PC-3 (cell line): ENCODE measurements at regions not wholly inside any gene's neighbourhood (a gene's known extent, or its start where the extent isn't known, plus 50 kb on each side); places are given as distances from the start of the nearest gene placed in this dataset.

Experiments
- ATAC-seq: fragments of 200-7000 bp; cut with Tn5 transposase; 2 replicates; pipeline ENCODE4 v1.9.1; 2020; ENCODE audit warnings: mild to moderate bottlenecking, moderate library complexity
- BruUV-seq: library from RNA; stranded (reverse); fragments of 400-500 nt; replicated peaks from 2 replicates; lab custom pipeline; 2021; lab: Mats Ljungman, UMichigan
- CTCF ChIA-PET: fragments of 300-600 bp; sonication (Branson Sonifier 250); formaldehyde crosslinking; loops from one replicate; lab custom pipeline; 2022; ENCODE audit warnings: antibody characterized with exemption; lab: Charles Lee
- POLR2A ChIA-PET: fragments of 300-600 bp; sonication (Branson Sonifier 250); formaldehyde crosslinking; loops from one replicate; lab custom pipeline; 2022; ENCODE audit warnings: antibody characterized with exemption; ENCODE audit not compliant: unreplicated experiment; lab: Charles Lee
- DNase-seq: peaks from one replicate; pipeline ENCODE4 v3.0.0-alpha.2; 2015
- H2AFZ ChIP-seq: fragments of 300-600 bp; sonication (generic); 2 replicates; pipeline ENCODE4 v1.6.0; 2016; ENCODE audit warnings: antibody characterized with exemption, low read length
- H3F3A ChIP-seq: fragments of 300-600 bp; sonication (generic); one replicate; pipeline ENCODE4 v1.6.0; 2017; ENCODE audit warnings: antibody characterized with exemption, low read length, control low read depth, mild to moderate bottlenecking; ENCODE audit not compliant: unreplicated experiment
- H3K27ac ChIP-seq: fragments of 300-600 bp; sonication (generic); 2 replicates; pipeline ENCODE4 v1.5.1; 2016; ENCODE audit warnings: mild to moderate bottlenecking, low read length
- H3K27me3 ChIP-seq: fragments of 300-600 bp; sonication (generic); 2 replicates; pipeline ENCODE4 v1.6.1; 2016; ENCODE audit warnings: low read length, mixed read lengths
- H3K36me3 ChIP-seq: fragments of 300-600 bp; sonication (generic); 2 replicates; pipeline ENCODE4 v1.6.1; 2016; ENCODE audit warnings: low read depth, mixed run types, low read length, mixed read lengths
- H3K4me1 ChIP-seq: fragments of 300-600 bp; sonication (generic); 2 replicates; pipeline ENCODE4 v1.5.1; 2016; ENCODE audit warnings: low read length; ENCODE audit not compliant: insufficient read depth
- H3K4me2 ChIP-seq: fragments of 300-600 bp; sonication (generic); 2 replicates; pipeline ENCODE4 v1.6.0; 2016; ENCODE audit warnings: low read length
- H3K4me3 ChIP-seq: fragments of 300-600 bp; sonication (generic); 2 replicates; pipeline ENCODE4 v1.5.1; 2016; ENCODE audit warnings: mild to moderate bottlenecking, low read length, mixed read lengths
- H3K79me2 ChIP-seq: fragments of 300-600 bp; sonication (generic); 2 replicates; pipeline ENCODE4 v1.6.1; 2017; ENCODE audit warnings: low read length, mixed read lengths
- H3K9ac ChIP-seq: fragments of 300-600 bp; sonication (generic); 2 replicates; pipeline ENCODE4 v1.6.0; 2016; ENCODE audit warnings: mild to moderate bottlenecking, low read length
- H3K9me2 ChIP-seq: fragments of 300-600 bp; sonication (generic); replicated peaks from 2 replicates; pipeline ENCODE4 v1.6.1; 2016; ENCODE audit warnings: mixed run types, low read length, mixed read lengths
- H3K9me3 ChIP-seq: fragments of 300-600 bp; sonication (generic); 2 replicates; pipeline ENCODE4 v1.6.1; 2016; ENCODE audit warnings: low read length, mixed read lengths
- H4K20me1 ChIP-seq: fragments of 300-600 bp; sonication (generic); 2 replicates; pipeline ENCODE4 v1.6.1; 2016; ENCODE audit warnings: low read length, mixed read lengths
- CTCF ChIP-seq: fragments of 300-600 bp; sonication (generic); conservative IDR thresholded peaks from 2 replicates; pipeline ENCODE4 v1.5.1; 2017; ENCODE audit warnings: antibody characterized with exemption, low read depth, mild to moderate bottlenecking, low read length
- EZH2 ChIP-seq: fragments of 300-600 bp; sonication (generic); IDR thresholded peaks from one replicate; pipeline ENCODE4 v1.6.1; 2017; ENCODE audit warnings: antibody characterized with exemption, mild to moderate bottlenecking, low read length; ENCODE audit not compliant: unreplicated experiment
- EZH2phosphoT487 ChIP-seq: fragments of 300-600 bp; sonication (generic); IDR thresholded peaks from 2 replicates; pipeline ENCODE4 v1.6.1; 2018; ENCODE audit warnings: mild to moderate bottlenecking, antibody characterized with exemption, low read length, borderline replicate concordance
- intact Hi-C: fragments of 100-400 bp; cut with micrococcal nuclease; formaldehyde crosslinking; loops from 2 replicates; pipeline ENCODE4 v1.9.0; 2023

- ATAC-seq = peak; percentile 77
- no TSS peak for BruUV-seq
Observed at GRCh38 chr1:112251766-112252506, 144.1 kb upstream of the CTTNBP2NL start.

GRCh38 chr1:112253366-112253765, 142.6 kb upstream of the CTTNBP2NL start:
- Histone ChIP-seq H3F3A (no peaks in the 10 kb centered on the region), H3K9me2 (no peaks in the 10 kb centered on the region), H2AFZ (no peak overlapping the region), H3K9me3 (no peaks in the 10 kb centered on the region), H3K27ac (no peak overlapping the region), H4K20me1 (no peaks in the 10 kb centered on the region), H3K9ac (no peak overlapping the region), H3K4me3 (no peak overlapping the region), H3K36me3 (no peaks in the 10 kb centered on the region), H3K79me2 (no peaks in the 10 kb centered on the region), H3K27me3 (peaks cover 41% of the 10 kb centered on the region), H3K4me1 (peaks cover 15% of the 10 kb centered on the region), H3K4me2 (no peak overlapping the region)
- POLR2A ChIA-PET = no interaction called here
- no peak for TF ChIP-seq CTCF
- no peak for TF ChIP-seq EZH2
- TF ChIP-seq EZH2phosphoT487 = no peak
- CTCF ChIA-PET = no interaction called here
- no TSS peak for BruUV-seq
- intact Hi-C loops = no loop called here
- ATAC-seq = no peak
- DNase-seq = no peak

More at GRCh38 chr1:112251766-112252506, 144.1 kb upstream of the CTTNBP2NL start:
- H3K79me2 ChIP-seq = no peaks in the 10 kb centered on the region
- no peak overlapping the region for H3K9ac ChIP-seq
- DNase-seq = peak; percentile 77
- peaks cover 15% of the 10 kb centered on the region for H3K4me1 ChIP-seq
- H3K36me3 ChIP-seq = no peaks in the 10 kb centered on the region
- H3K4me2 ChIP-seq = peak overlapping the region; percentile 27; the same call in 1 of the 2 replicates
- CTCF ChIA-PET = no interaction called here
- H4K20me1 ChIP-seq = no peaks in the 10 kb centered on the region
- peaks cover 37% of the 10 kb centered on the region for H3K27me3 ChIP-seq
- H3F3A ChIP-seq = no peaks in the 10 kb centered on the region
- POLR2A ChIA-PET = no interaction called here
- H3K9me2 ChIP-seq = no peaks in the 10 kb centered on the region
- intact Hi-C loops = no loop called here
- H3K27ac ChIP-seq = no peak overlapping the region
- TF ChIP-seq EZH2 = no peak
- no peak for TF ChIP-seq EZH2phosphoT487
- no peaks in the 10 kb centered on the region for H3K9me3 ChIP-seq
- 0 out of 2 replicates have a peak overlapping the region, but pooled peaks have one; percentile 31 for H2AFZ ChIP-seq
- H3K4me3 ChIP-seq = no peak overlapping the region

- ChIA-PET POLR2A (no interaction called here), CTCF (no interaction called here)
- no peak overlapping the region for H3K9ac ChIP-seq
- no peaks in the 10 kb centered on the region for H3K9me2 ChIP-seq
- H3K9me3 ChIP-seq = no peaks in the 10 kb centered on the region
- no peaks in the 10 kb centered on the region for H3K36me3 ChIP-seq
- no peak for TF ChIP-seq CTCF
- no peak for TF ChIP-seq EZH2phosphoT487
- TF ChIP-seq EZH2 = no peak
- no peak overlapping the region for H2AFZ ChIP-seq
- peaks cover 48% of the 10 kb centered on the region for H3K27me3 ChIP-seq
- DNase-seq (no peak), ATAC-seq (no peak)
- no TSS peak for BruUV-seq
- no peaks in the 10 kb centered on the region for H3F3A ChIP-seq
- peaks cover 15% of the 10 kb centered on the region for H3K4me1 ChIP-seq
- H4K20me1 ChIP-seq = no peaks in the 10 kb centered on the region
- no peak overlapping the region for H3K4me2 ChIP-seq
- H3K27ac ChIP-seq = no peak overlapping the region
- intact Hi-C loops = no loop called here
- no peaks in the 10 kb centered on the region for H3K79me2 ChIP-seq
- no peak overlapping the region for H3K4me3 ChIP-seq
Observed at GRCh38 chr1:112255080-112255479, 140.9 kb upstream of the CTTNBP2NL start.
